ENCODE measurements at regions not wholly inside any gene's neighbourhood (a gene's known extent, or its start where the extent isn't known, plus 50 kb on each side); places are given as distances from the start of the nearest gene placed in this dataset.
A peak's percentile ranks its signal among the peaks of the same experiment; 100 is the strongest.
"Not testable (repeated sequence)": the region's sequence is repeated elsewhere in the genome, so short reads cannot be mapped to it uniquely, and the experiment has no call there.

DNA sequence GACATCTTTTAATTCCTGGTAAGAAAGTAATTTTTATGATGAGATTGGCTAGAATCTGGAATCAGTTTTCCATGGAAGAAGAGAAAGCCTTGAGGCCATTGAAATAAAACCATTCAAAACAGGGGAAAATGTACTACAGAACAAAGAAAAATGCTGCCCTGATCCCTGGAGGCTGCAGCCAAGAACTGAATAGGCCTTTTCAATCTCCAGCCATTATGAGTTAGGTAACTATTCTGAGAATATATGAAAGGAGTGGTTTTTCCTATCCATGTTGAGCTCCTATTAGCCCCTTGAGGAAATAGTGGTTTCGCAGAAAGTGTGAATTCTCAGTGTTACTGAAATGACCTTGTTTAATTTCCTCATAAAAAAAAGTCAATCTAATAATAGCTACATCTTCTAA is 408.5 kb upstream of the GRAMD2B start:
- H3K9me3 ChIP-seq (replicated peaks; ENCODE audit: control insufficient read depth, low read depth, low read length): no peaks in the 10 kb centered on the region
- no peak overlapping the region for H3K27ac ChIP-seq (ENCODE audit: low read length)
- H3K4me3 ChIP-seq (ENCODE audit: low read length): no peak overlapping the region
- peaks cover 4% of the 10 kb centered on the region for H3K4me1 ChIP-seq (ENCODE audit: control insufficient read depth, insufficient read depth, low read length)
- no peaks in the 10 kb centered on the region for H3K27me3 ChIP-seq (ENCODE audit: control insufficient read depth, insufficient read depth, low read length)
- peak; percentile 12 for DNase-seq
- no CpG with 5 or more reads among the region's 1 CpG for WGBS (ENCODE audit: insufficient coverage)
- H3K36me3 ChIP-seq (ENCODE audit: control insufficient read depth, insufficient read depth, low read length): no peaks in the 10 kb centered on the region

DNA sequence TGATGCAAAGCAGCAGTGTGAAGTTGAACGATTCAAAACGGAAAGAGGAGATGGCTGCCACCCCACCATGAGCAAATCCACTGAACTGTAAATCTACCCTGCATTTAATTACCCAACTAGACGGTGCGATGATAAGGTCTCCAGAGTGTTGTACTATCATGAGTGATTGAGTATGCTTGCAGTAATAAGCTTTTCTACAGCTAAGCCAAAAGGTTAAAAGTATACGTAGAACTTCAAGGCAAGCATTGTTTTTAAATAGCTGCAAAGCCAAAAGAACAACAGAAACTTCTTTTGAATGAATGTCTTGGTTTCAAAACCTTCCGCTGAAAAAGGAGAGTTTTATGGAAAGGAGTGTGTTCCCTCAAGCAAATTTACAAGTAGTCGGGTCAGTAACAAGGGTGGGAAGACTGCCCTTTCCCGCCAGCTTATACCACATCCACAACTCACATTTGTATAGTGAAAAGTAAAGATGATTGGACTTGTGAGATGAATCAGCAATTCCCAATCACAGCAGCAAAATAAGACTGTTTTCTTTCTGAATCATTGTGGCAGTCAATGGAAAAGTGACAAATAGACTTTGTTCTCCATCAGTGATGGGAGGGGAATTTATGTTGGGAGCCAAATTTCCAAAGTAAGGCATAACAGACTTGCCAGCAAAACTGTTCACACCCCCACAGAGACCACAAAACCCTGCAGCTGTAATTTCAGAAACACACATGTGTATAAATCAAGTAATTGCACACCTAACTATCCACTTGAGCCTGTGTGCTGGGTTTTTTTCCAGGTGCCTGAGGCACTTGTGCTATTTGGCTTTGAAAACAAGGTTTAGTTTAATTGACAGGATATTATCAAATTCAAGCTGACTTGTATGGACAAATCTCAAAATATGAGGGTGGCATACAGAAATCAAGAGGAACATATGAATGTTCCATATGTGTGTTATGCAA is 407.7 kb upstream of the GRAMD2B start:
- H3K27me3 ChIP-seq (ENCODE audit: control insufficient read depth, insufficient read depth, low read length): no peaks in the 10 kb centered on the region
- peak; percentile 61 for DNase-seq
- peaks cover 4% of the 10 kb centered on the region for H3K4me1 ChIP-seq (ENCODE audit: control insufficient read depth, insufficient read depth, low read length)
- no peak overlapping the region for H3K27ac ChIP-seq (ENCODE audit: low read length)
- H3K36me3 ChIP-seq (ENCODE audit: control insufficient read depth, insufficient read depth, low read length): no peaks in the 10 kb centered on the region
- H3K4me3 ChIP-seq (ENCODE audit: low read length): no peak overlapping the region
- WGBS (ENCODE audit: insufficient coverage): no CpG with 5 or more reads among the region's 8 CpGs
- H3K9me3 ChIP-seq (replicated peaks; ENCODE audit: control insufficient read depth, low read depth, low read length): no peaks in the 10 kb centered on the region

GRCh38 chr5:126016256-126016655 is 407.0 kb upstream of the GRAMD2B start:
- WGBS (ENCODE audit: insufficient coverage): no CpG with 5 or more reads among the region's 1 CpG
- peak; percentile 80 for DNase-seq
- no peak overlapping the region for H3K4me3 ChIP-seq (ENCODE audit: low read length)
- no peaks in the 10 kb centered on the region for H3K27me3 ChIP-seq (ENCODE audit: control insufficient read depth, insufficient read depth, low read length)
- peaks cover 4% of the 10 kb centered on the region for H3K4me1 ChIP-seq (ENCODE audit: control insufficient read depth, insufficient read depth, low read length)
- H3K27ac ChIP-seq (ENCODE audit: low read length): no peak overlapping the region
- H3K36me3 ChIP-seq (ENCODE audit: control insufficient read depth, insufficient read depth, low read length): no peaks in the 10 kb centered on the region
- no peaks in the 10 kb centered on the region for H3K9me3 ChIP-seq (replicated peaks; ENCODE audit: control insufficient read depth, low read depth, low read length)

DNA sequence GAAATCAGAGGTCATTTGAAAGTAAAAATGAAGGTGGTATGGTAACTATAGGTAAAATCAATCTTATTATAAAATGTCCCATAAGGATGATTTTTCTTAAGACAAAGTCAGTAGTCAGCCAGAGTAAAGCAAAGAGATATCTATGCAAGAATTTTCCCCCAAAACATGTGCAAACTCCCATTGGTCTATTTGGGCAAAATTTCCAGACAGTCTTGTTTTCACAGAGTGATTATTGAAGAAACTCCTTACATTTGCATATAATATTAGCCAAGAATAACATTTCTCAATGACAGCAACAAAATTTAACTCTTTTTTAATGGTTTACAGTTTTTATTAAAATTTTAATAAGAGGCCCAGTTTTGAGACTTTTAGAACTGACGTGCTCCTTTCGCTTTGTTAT is 406.1 kb upstream of the GRAMD2B start:
- H3K27ac ChIP-seq (ENCODE audit: low read length): no peak overlapping the region
- DNase-seq: peak; percentile 54
- no peaks in the 10 kb centered on the region for H3K36me3 ChIP-seq (ENCODE audit: control insufficient read depth, insufficient read depth, low read length)
- peaks cover 4% of the 10 kb centered on the region for H3K4me1 ChIP-seq (ENCODE audit: control insufficient read depth, insufficient read depth, low read length)
- no peaks in the 10 kb centered on the region for H3K9me3 ChIP-seq (replicated peaks; ENCODE audit: control insufficient read depth, low read depth, low read length)
- H3K4me3 ChIP-seq (ENCODE audit: low read length): no peak overlapping the region
- no CpG with 5 or more reads among the region's 2 CpGs for WGBS (ENCODE audit: insufficient coverage)
- H3K27me3 ChIP-seq (ENCODE audit: control insufficient read depth, insufficient read depth, low read length): no peaks in the 10 kb centered on the region

GRCh38 chr5:126020770-126021169 is 402.4 kb upstream of the GRAMD2B start:
- no peaks in the 10 kb centered on the region for H3K36me3 ChIP-seq (ENCODE audit: control insufficient read depth, insufficient read depth, low read length)
- peaks cover 2% of the 10 kb centered on the region for H3K4me1 ChIP-seq (ENCODE audit: control insufficient read depth, insufficient read depth, low read length)
- DNase-seq: no peak
- H3K9me3 ChIP-seq (replicated peaks; ENCODE audit: control insufficient read depth, low read depth, low read length): no peaks in the 10 kb centered on the region
- no peak overlapping the region for H3K4me3 ChIP-seq (ENCODE audit: low read length)
- no peak overlapping the region for H3K27ac ChIP-seq (ENCODE audit: low read length)
- H3K27me3 ChIP-seq (ENCODE audit: control insufficient read depth, insufficient read depth, low read length): no peaks in the 10 kb centered on the region
- no CpG with 5 or more reads among the region's 5 CpGs for WGBS (ENCODE audit: insufficient coverage)

- Histone ChIP-seq H3K27ac (ENCODE audit: low read length) (no peak overlapping the region), H3K9me3 (replicated peaks; ENCODE audit: control insufficient read depth, low read depth, low read length) (peaks cover 5% of the 10 kb centered on the region), H3K4me3 (ENCODE audit: low read length) (no peak overlapping the region), H3K36me3 (ENCODE audit: control insufficient read depth, insufficient read depth, low read length) (no peaks in the 10 kb centered on the region), H3K4me1 (ENCODE audit: control insufficient read depth, insufficient read depth, low read length) (no peaks in the 10 kb centered on the region), H3K27me3 (ENCODE audit: control insufficient read depth, insufficient read depth, low read length) (no peaks in the 10 kb centered on the region)
- WGBS (ENCODE audit: insufficient coverage): no CpG with 5 or more reads among the region's 2 CpGs
- no peak for DNase-seq
Measured at GRCh38 chr5:126023994-126024441, 399.2 kb upstream of the GRAMD2B start.

- Histone ChIP-seq H3K4me3 (ENCODE audit: low read length) (no peak overlapping the region), H3K36me3 (ENCODE audit: control insufficient read depth, insufficient read depth, low read length) (no peaks in the 10 kb centered on the region), H3K4me1 (ENCODE audit: control insufficient read depth, insufficient read depth, low read length) (no peaks in the 10 kb centered on the region), H3K27me3 (ENCODE audit: control insufficient read depth, insufficient read depth, low read length) (no peaks in the 10 kb centered on the region), H3K9me3 (replicated peaks; ENCODE audit: control insufficient read depth, low read depth, low read length) (peaks cover 5% of the 10 kb centered on the region), H3K27ac (ENCODE audit: low read length) (no peak overlapping the region)
- DNase-seq: no peak
- whole genome bisulfite sequencing (ENCODE audit: insufficient coverage): 100% methylated on average over 3 of the region's 3 CpGs
Measured at GRCh38 chr5:126027149-126027548, 396.1 kb upstream of the GRAMD2B start.

GRCh38 chr5:126027652-126028051 is 395.6 kb upstream of the GRAMD2B start:
- Histone ChIP-seq H3K36me3 (ENCODE audit: control insufficient read depth, insufficient read depth, low read length) (no peaks in the 10 kb centered on the region), H3K27ac (ENCODE audit: low read length) (no peak overlapping the region), H3K4me1 (ENCODE audit: control insufficient read depth, insufficient read depth, low read length) (no peaks in the 10 kb centered on the region), H3K4me3 (ENCODE audit: low read length) (no peak overlapping the region), H3K27me3 (ENCODE audit: control insufficient read depth, insufficient read depth, low read length) (no peaks in the 10 kb centered on the region), H3K9me3 (replicated peaks; ENCODE audit: control insufficient read depth, low read depth, low read length) (peaks cover 5% of the 10 kb centered on the region)
- WGBS (ENCODE audit: insufficient coverage): 91% methylated on average over 2 of the region's 2 CpGs
- DNase-seq: no peak

GRCh38 chr5:126028336-126028735 is 394.9 kb upstream of the GRAMD2B start:
- no peak for DNase-seq
- WGBS (ENCODE audit: insufficient coverage): no CpG with 5 or more reads among the region's 2 CpGs
- Histone ChIP-seq H3K27ac (ENCODE audit: low read length) (no peak overlapping the region), H3K9me3 (replicated peaks; ENCODE audit: control insufficient read depth, low read depth, low read length) (peaks cover 5% of the 10 kb centered on the region), H3K27me3 (ENCODE audit: control insufficient read depth, insufficient read depth, low read length) (no peaks in the 10 kb centered on the region), H3K4me1 (ENCODE audit: control insufficient read depth, insufficient read depth, low read length) (no peaks in the 10 kb centered on the region), H3K4me3 (ENCODE audit: low read length) (no peak overlapping the region), H3K36me3 (ENCODE audit: control insufficient read depth, insufficient read depth, low read length) (no peaks in the 10 kb centered on the region)

GRCh38 chr5:126029282-126029681 is 393.9 kb upstream of the GRAMD2B start:
- not testable (repeated sequence) for DNase-seq; H3K27me3 ChIP-seq (ENCODE audit: control insufficient read depth, insufficient read depth, low read length); H3K4me1 ChIP-seq (ENCODE audit: control insufficient read depth, insufficient read depth, low read length); H3K27ac ChIP-seq (ENCODE audit: low read length); H3K9me3 ChIP-seq (replicated peaks; ENCODE audit: control insufficient read depth, low read depth, low read length); H3K4me3 ChIP-seq (ENCODE audit: low read length); H3K36me3 ChIP-seq (ENCODE audit: control insufficient read depth, insufficient read depth, low read length)
- no CpG with 5 or more reads among the region's 1 CpG for WGBS (ENCODE audit: insufficient coverage)
